ENCODE measurements at regions not wholly inside any gene's neighbourhood (a gene's known extent, or its start where the extent isn't known, plus 50 kb on each side); places are given as distances from the start of the nearest gene placed in this dataset.

GRCh38 chr4:38243388-38244053, 283.3 kb downstream of the PTTG2 start:
- no peaks in the 10 kb centered on the region for H3K27me3 ChIP-seq (ENCODE audit: insufficient read depth, low read depth, severe bottlenecking)
- no peaks in the 10 kb centered on the region for H3K36me3 ChIP-seq
- no peaks in the 10 kb centered on the region for H3K9me3 ChIP-seq (ENCODE audit: severe bottlenecking)
- H3K4me3 ChIP-seq (ENCODE audit: low read depth, low read length), result no peak overlapping the region
- TF ChIP-seq CTCF (IDR thresholded peaks at IDR 0.05; ENCODE audit: low read depth, low read length), result no peak
- no peak for DNase-seq
- no peak overlapping the region for H3K27ac ChIP-seq

DNA sequence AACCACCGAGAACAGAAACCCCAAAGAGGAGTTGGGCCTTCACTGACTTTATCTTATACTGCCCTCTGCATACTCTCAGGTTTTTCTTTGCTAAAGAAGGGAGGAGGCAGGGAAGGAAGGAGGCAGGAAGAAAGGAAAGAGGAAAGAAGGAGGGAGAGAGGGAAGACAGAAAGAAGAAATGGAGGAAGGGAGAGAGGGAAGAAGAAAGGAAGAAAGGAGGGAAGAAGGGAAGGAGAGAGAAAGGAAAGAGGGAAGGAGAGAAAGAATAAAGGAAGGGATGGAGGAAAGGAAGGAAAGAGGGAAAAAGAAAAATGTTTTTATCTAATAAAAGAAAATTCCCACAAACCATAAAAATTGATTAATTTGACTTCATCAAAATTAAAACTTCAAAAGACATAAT, 294.6 kb downstream of the PTTG2 start:
- TF ChIP-seq CTCF (IDR thresholded peaks at IDR 0.05; ENCODE audit: low read depth, low read length), result no peak
- H3K4me3 ChIP-seq (ENCODE audit: low read depth, low read length), result no peak overlapping the region
- H3K9me3 ChIP-seq (ENCODE audit: severe bottlenecking), result peaks cover 3% of the 10 kb centered on the region
- no peak for DNase-seq
- H3K27ac ChIP-seq, result no peak overlapping the region
- H3K27me3 ChIP-seq (ENCODE audit: insufficient read depth, low read depth, severe bottlenecking), result no peaks in the 10 kb centered on the region
- no peaks in the 10 kb centered on the region for H3K36me3 ChIP-seq

DNA sequence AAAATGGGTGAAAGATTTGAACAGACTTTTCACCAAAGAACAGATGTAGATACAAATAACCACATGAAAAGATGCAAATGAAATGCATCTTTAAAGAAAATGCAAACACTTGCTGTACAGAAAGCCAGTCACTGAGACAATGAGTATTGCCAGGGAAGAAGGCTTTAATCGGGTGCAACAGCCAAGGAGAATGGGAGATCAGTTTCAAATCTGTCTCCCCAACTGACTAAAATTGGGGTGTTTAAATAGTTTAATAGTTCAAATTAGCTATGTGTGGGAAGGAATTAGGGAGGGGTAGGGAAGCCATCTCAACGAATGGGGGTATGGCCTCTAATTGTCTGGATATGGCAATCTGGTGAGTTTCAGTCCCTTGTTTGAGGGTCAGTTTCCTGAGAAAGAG, 295.4 kb downstream of the PTTG2 start:
- Histone ChIP-seq H3K4me3 (ENCODE audit: low read depth, low read length) (no peak overlapping the region), H3K36me3 (no peaks in the 10 kb centered on the region), H3K27ac (no peak overlapping the region), H3K9me3 (ENCODE audit: severe bottlenecking) (peaks cover 3% of the 10 kb centered on the region), H3K27me3 (ENCODE audit: insufficient read depth, low read depth, severe bottlenecking) (no peaks in the 10 kb centered on the region)
- no peak for TF ChIP-seq CTCF (IDR thresholded peaks at IDR 0.05; ENCODE audit: low read depth, low read length)
- no peak for DNase-seq

DNA sequence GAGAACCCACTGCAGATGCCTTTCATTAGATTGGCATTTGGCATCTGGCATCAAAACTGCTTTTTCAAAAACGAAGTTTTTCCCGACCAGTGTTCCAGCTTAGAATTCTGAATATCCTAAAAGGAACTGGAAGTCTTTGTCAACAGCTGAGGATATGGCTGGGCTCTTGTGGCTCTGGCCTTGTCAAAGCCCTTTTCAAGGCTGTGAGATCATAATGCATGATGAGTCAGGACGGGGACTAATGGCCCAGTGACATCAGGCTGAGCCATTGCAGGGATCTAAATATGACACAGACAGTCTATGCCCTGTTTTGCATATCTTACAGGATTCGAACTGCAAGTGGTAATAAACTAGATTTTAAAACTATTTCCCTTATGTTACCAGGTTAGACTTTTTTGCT, 306.4 kb downstream of the PTTG2 start:
- no peak overlapping the region for H3K27ac ChIP-seq
- H3K4me3 ChIP-seq (ENCODE audit: low read depth, low read length), result no peak overlapping the region
- H3K36me3 ChIP-seq, result no peaks in the 10 kb centered on the region
- TF ChIP-seq CTCF (IDR thresholded peaks at IDR 0.05; ENCODE audit: low read depth, low read length), result no peak
- no peak for DNase-seq
- H3K27me3 ChIP-seq (ENCODE audit: insufficient read depth, low read depth, severe bottlenecking), result no peaks in the 10 kb centered on the region
- H3K9me3 ChIP-seq (ENCODE audit: severe bottlenecking), result no peaks in the 10 kb centered on the region

DNA sequence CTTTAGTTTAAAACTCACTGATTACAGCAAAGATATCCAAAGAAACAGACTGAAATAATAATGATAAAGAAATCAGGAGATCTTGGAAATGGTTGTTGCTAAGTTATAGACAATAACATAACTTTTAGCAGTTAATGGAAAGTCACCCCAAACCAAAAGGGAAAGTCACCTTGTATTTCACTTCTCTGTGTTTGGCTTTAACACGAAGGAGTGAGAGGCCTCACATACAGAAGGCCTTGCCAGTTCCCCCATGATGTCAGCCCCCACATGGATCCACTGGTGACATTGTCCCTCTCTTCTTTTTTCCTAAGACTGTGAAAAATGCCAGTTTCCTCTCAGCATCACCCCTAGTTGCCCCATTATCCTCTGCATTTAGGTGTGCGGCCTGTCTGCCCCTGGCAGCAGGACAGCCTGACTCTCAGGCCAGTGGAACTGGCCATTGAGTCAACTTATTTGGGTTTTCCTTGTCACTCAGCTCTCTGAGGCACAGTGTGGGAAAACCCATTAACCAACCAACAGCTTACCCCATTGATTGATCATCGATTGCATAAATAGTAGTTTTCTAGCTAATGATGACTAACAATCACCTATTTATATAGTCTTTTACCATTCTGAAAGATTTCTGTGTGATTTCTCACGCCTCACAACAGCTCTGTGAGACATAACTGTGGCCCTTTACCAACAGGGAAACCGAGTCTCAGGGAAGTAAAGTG, 308.1 kb downstream of the PTTG2 start:
- no peak for TF ChIP-seq CTCF (IDR thresholded peaks at IDR 0.05; ENCODE audit: low read depth, low read length)
- H3K9me3 ChIP-seq (ENCODE audit: severe bottlenecking), result no peaks in the 10 kb centered on the region
- H3K27me3 ChIP-seq (ENCODE audit: insufficient read depth, low read depth, severe bottlenecking), result no peaks in the 10 kb centered on the region
- no peak overlapping the region for H3K4me3 ChIP-seq (ENCODE audit: low read depth, low read length)
- no peak overlapping the region for H3K27ac ChIP-seq
- DNase-seq, result no peak
- no peaks in the 10 kb centered on the region for H3K36me3 ChIP-seq

All from WERI-Rb-1 (cell line).